GM20000 (cell line): ENCODE measurements at regions not wholly inside any gene's neighbourhood (a gene's known extent, or its start where the extent isn't known, plus 50 kb on each side); places are given as distances from the start of the nearest gene placed in this dataset.
A peak's percentile ranks its signal among the peaks of the same experiment; 100 is the strongest.

Experiments
- DNase-seq: peaks from one replicate; pipeline ENCODE4 v3.0.0; 2012; ENCODE audit warnings: low spot score
- CTCF ChIP-seq: IDR thresholded peaks from 2 replicates; pipeline ENCODE4 v1.5.1; 2012; ENCODE audit warnings: mild to moderate bottlenecking, control low read depth; ENCODE audit errors: extremely low read depth, missing control alignments

- no peak for TF ChIP-seq CTCF
- DNase-seq: no peak
Measured at GRCh38 chr1:58882322-58882948, 98.6 kb upstream of the JUN start.

- no peak for DNase-seq
Measured at GRCh38 chr1:58883037-58883887, 99.4 kb upstream of the JUN start.

GRCh38 chr1:58883888-58884482, 100.1 kb upstream of the JUN start:
- no peak for TF ChIP-seq CTCF
- peak; percentile 45 for DNase-seq

More at GRCh38 chr1:58883037-58883887, 99.4 kb upstream of the JUN start:
- no peak for TF ChIP-seq CTCF

- TF ChIP-seq CTCF: no peak
- DNase-seq: no peak
Measured at GRCh38 chr1:58884706-58885661, 101.1 kb upstream of the JUN start.

GRCh38 chr1:58885998-58886397, 102.2 kb upstream of the JUN start:
- TF ChIP-seq CTCF: no peak
- DNase-seq: no peak

GRCh38 chr1:58886611-58887010, 102.8 kb upstream of the JUN start:
- no peak for DNase-seq
- no peak for TF ChIP-seq CTCF
